ENCODE measurements at regions not wholly inside any gene's neighbourhood (a gene's known extent, or its start where the extent isn't known, plus 50 kb on each side); places are given as distances from the start of the nearest gene placed in this dataset.

GRCh38 chr3:69438476-69438875 lies 52.6 kb upstream of the FRMD4B start:
- Histone ChIP-seq H4K20me1 (ENCODE audit: insufficient read depth, poor library complexity, severe bottlenecking) (no peaks in the 10 kb centered on the region), H3K4me2 (no peak overlapping the region), H3K27me3 (no peaks in the 10 kb centered on the region), H3K4me1 (ENCODE audit: insufficient read depth) (peaks cover 20% of the 10 kb centered on the region), H2AFZ (no peak overlapping the region), H3K4me3 (no peak overlapping the region), H3K9me2 (replicated peaks; ENCODE audit: insufficient read depth) (no peaks in the 10 kb centered on the region), H3K27ac (no peak overlapping the region), H3K36me3 (replicated peaks; ENCODE audit: insufficient read depth, low read depth) (no peaks in the 10 kb centered on the region), H3K9me3 (ENCODE audit: low read depth) (no peaks in the 10 kb centered on the region), H3K79me2 (no peaks in the 10 kb centered on the region)
- WGBS (ENCODE audit: low lambda C conversion rate, missing lambda C conversion rate) = 100% methylated on average over 1 of the region's 1 CpG
- no peak for TF ChIP-seq CTCF (IDR thresholded peaks at IDR 0.05; ENCODE audit: poor library complexity)
- no peak for TF ChIP-seq EZH2 (IDR thresholded peaks at IDR 0.05; ENCODE audit: borderline replicate concordance)
- TF ChIP-seq EZH2phosphoT487 (IDR thresholded peaks at IDR 0.05; ENCODE audit: low read depth, severe bottlenecking, unreplicated experiment) = no peak
- DNase-seq (ENCODE audit: low spot score) = no peak

GRCh38 chr3:69435274-69436265 lies 49.7 kb upstream of the FRMD4B start:
- no peak overlapping the region for H2AFZ ChIP-seq
- DNase-seq (ENCODE audit: low spot score) = no peak
- H4K20me1 ChIP-seq (ENCODE audit: insufficient read depth, poor library complexity, severe bottlenecking) = no peaks in the 10 kb centered on the region
- TF ChIP-seq EZH2phosphoT487 (IDR thresholded peaks at IDR 0.05; ENCODE audit: low read depth, severe bottlenecking, unreplicated experiment) = no peak
- TF ChIP-seq CTCF (IDR thresholded peaks at IDR 0.05; ENCODE audit: poor library complexity) = no peak
- TF ChIP-seq EZH2 (IDR thresholded peaks at IDR 0.05; ENCODE audit: borderline replicate concordance) = no peak
- H3K36me3 ChIP-seq (replicated peaks; ENCODE audit: insufficient read depth, low read depth) = no peaks in the 10 kb centered on the region
- H3K9me3 ChIP-seq (ENCODE audit: low read depth) = no peaks in the 10 kb centered on the region
- no peaks in the 10 kb centered on the region for H3K79me2 ChIP-seq
- peaks cover 14% of the 10 kb centered on the region for H3K4me1 ChIP-seq (ENCODE audit: insufficient read depth)
- H3K27me3 ChIP-seq = no peaks in the 10 kb centered on the region
- 80% methylated on average over 2 of the region's 2 CpGs for WGBS (ENCODE audit: low lambda C conversion rate, missing lambda C conversion rate)
- H3K4me3 ChIP-seq = no peak overlapping the region
- H3K9me2 ChIP-seq (replicated peaks; ENCODE audit: insufficient read depth) = no peaks in the 10 kb centered on the region
- H3K27ac ChIP-seq = no peak overlapping the region
- no peak overlapping the region for H3K4me2 ChIP-seq

All from hepatocyte (in vitro differentiated cells).